KMS-11 (cell line): ENCODE measurements at regions not wholly inside any gene's neighbourhood (a gene's known extent, or its start where the extent isn't known, plus 50 kb on each side); places are given as distances from the start of the nearest gene placed in this dataset.

Experiments used
- H2AFZ ChIP-seq: fragments of 200-600 bp; sonication (generic); 2 replicates; pipeline ENCODE4 v1.6.1; 2016; ENCODE audit warnings: antibody characterized with exemption, mixed run types, low read depth
- H3K27ac ChIP-seq: fragments of 200-600 bp; sonication (generic); 2 replicates; pipeline ENCODE4 v1.6.1; 2016; ENCODE audit warnings: mild to moderate bottlenecking, mixed run types
- H3K27me3 ChIP-seq: fragments of 200-600 bp; sonication (generic); 2 replicates; pipeline ENCODE4 v1.6.1; 2017; ENCODE audit warnings: mild to moderate bottlenecking, low read depth, mixed run types, moderate library complexity; ENCODE audit not compliant: insufficient read depth
- H3K36me3 ChIP-seq: fragments of 200-600 bp; sonication (generic); 2 replicates; pipeline ENCODE4 v1.6.1; 2017; ENCODE audit warnings: mild to moderate bottlenecking, mixed run types; ENCODE audit not compliant: insufficient read depth
- H3K4me1 ChIP-seq: fragments of 200-600 bp; sonication (generic); 2 replicates; pipeline ENCODE4 v1.6.1; 2016; ENCODE audit warnings: mild to moderate bottlenecking, low read depth, mixed run types; ENCODE audit not compliant: poor library complexity, severe bottlenecking
- H3K4me2 ChIP-seq: fragments of 200-600 bp; sonication (generic); 2 replicates; pipeline ENCODE4 v1.7.0; 2016; ENCODE audit warnings: mild to moderate bottlenecking, mixed run types
- H3K4me3 ChIP-seq: fragments of 200-600 bp; sonication (generic); IDR thresholded peaks from 2 replicates; pipeline ENCODE4 v1.6.1; 2017; ENCODE audit warnings: low read depth, low read length, mixed read lengths; ENCODE audit not compliant: insufficient read depth
- H3K79me2 ChIP-seq: fragments of 200-600 bp; sonication (generic); 2 replicates; pipeline ENCODE4 v1.6.1; 2016; ENCODE audit warnings: low read depth, mixed run types; ENCODE audit not compliant: insufficient read depth
- H3K9ac ChIP-seq: fragments of 200-600 bp; sonication (generic); 2 replicates; pipeline ENCODE4 v1.6.1; 2016; ENCODE audit warnings: mild to moderate bottlenecking, mixed run types
- H4K20me1 ChIP-seq: fragments of 200-600 bp; sonication (generic); 2 replicates; pipeline ENCODE4 v1.6.1; 2016; ENCODE audit warnings: mild to moderate bottlenecking, mixed run types; ENCODE audit not compliant: insufficient read depth
- TF ChIP-seq, protein P1 (sequence below): fragments of 200-600 bp; sonication (generic); conservative IDR thresholded peaks from 2 replicates; pipeline ENCODE4 v1.6.1; 2017; ENCODE audit warnings: low read depth, mild to moderate bottlenecking, antibody characterized with exemption, low read length, moderate library complexity, mixed read lengths

DNA sequence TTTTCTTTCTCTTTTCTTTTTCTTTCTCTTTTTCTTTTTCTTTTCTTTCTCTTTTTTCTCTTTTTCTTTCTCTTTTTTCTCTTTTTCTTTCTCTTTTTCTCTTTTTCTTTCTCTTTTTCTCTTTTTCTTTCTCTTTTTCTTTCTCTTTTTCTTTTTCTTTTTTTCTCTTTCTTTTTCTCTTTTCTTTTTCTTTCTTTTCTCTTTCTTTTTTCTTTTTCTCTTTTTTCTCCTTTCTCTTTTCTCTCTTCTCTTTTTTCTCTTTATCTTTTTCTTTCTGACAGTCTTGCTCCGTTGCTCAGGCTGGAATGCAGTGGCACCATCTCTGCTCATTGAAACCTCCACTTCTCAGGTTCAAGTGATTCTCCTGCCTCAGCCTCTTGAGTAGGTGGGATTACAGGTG is 335.7 kb downstream of the SQOR start:
- Histone ChIP-seq H3K4me2 (no peak overlapping the region), H3K27ac (no peak overlapping the region), H4K20me1 (no peaks in the 10 kb centered on the region), H3K9ac (no peak overlapping the region), H3K36me3 (no peaks in the 10 kb centered on the region), H3K27me3 (no peaks in the 10 kb centered on the region), H3K4me1 (no peaks in the 10 kb centered on the region), H3K4me3 (no peak overlapping the region), H2AFZ (no peak overlapping the region), H3K79me2 (no peaks in the 10 kb centered on the region)
- TF ChIP-seq, protein P1, sequence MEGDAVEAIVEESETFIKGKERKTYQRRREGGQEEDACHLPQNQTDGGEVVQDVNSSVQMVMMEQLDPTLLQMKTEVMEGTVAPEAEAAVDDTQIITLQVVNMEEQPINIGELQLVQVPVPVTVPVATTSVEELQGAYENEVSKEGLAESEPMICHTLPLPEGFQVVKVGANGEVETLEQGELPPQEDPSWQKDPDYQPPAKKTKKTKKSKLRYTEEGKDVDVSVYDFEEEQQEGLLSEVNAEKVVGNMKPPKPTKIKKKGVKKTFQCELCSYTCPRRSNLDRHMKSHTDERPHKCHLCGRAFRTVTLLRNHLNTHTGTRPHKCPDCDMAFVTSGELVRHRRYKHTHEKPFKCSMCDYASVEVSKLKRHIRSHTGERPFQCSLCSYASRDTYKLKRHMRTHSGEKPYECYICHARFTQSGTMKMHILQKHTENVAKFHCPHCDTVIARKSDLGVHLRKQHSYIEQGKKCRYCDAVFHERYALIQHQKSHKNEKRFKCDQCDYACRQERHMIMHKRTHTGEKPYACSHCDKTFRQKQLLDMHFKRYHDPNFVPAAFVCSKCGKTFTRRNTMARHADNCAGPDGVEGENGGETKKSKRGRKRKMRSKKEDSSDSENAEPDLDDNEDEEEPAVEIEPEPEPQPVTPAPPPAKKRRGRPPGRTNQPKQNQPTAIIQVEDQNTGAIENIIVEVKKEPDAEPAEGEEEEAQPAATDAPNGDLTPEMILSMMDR = no peak

DNA sequence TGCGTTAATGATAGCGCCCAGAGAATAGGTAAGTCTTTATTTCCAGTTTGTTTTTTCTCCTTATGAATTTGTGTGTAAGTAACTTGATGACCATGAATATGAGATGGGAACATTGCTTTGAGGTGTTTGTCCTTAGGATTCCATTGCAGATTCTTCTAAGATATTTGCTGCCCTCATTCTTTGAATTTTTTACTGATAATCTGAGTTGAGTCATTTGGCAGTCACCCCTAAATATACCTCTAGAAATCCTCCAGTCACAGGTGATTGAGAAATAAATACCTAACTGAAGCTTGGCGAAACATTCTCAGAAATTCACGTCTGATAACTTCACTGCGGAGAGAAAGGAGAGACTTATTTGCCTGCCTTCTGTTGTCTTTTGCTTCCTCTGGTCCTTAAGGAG is 345.5 kb downstream of the SQOR start:
- Histone ChIP-seq H4K20me1 (no peaks in the 10 kb centered on the region), H3K4me1 (no peaks in the 10 kb centered on the region), H3K9ac (no peak overlapping the region), H3K4me3 (no peak overlapping the region), H3K27me3 (no peaks in the 10 kb centered on the region), H3K79me2 (no peaks in the 10 kb centered on the region), H3K36me3 (no peaks in the 10 kb centered on the region), H2AFZ (no peak overlapping the region), H3K4me2 (no peak overlapping the region), H3K27ac (no peak overlapping the region)
- TF ChIP-seq, protein P1 = no peak

DNA sequence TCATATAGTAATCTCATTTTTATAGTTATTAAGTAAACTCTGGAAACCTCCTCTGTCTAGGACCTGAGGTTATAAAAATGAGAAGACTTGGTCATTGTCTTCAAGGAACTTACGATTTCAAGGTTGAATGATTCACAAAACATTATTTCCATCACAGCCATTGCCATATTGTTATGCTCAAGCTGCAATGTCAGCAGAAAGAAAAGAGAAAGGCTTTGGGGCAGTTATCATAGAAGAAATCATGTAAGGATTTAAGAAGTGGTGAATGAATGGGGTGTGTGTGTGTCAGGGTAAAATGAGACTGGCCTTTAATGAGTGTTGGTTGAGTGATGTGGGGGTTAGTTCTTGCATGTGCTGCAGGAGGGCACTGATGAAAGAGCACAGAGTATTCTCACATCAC is 346.8 kb downstream of the SQOR start:
- no peak overlapping the region for H3K4me2 ChIP-seq
- H3K36me3 ChIP-seq = no peaks in the 10 kb centered on the region
- no peak overlapping the region for H3K4me3 ChIP-seq
- no peaks in the 10 kb centered on the region for H3K27me3 ChIP-seq
- no peaks in the 10 kb centered on the region for H4K20me1 ChIP-seq
- H3K27ac ChIP-seq = no peak overlapping the region
- H3K4me1 ChIP-seq = no peaks in the 10 kb centered on the region
- no peaks in the 10 kb centered on the region for H3K79me2 ChIP-seq
- TF ChIP-seq, protein P1 = no peak
- no peak overlapping the region for H2AFZ ChIP-seq
- no peak overlapping the region for H3K9ac ChIP-seq

DNA sequence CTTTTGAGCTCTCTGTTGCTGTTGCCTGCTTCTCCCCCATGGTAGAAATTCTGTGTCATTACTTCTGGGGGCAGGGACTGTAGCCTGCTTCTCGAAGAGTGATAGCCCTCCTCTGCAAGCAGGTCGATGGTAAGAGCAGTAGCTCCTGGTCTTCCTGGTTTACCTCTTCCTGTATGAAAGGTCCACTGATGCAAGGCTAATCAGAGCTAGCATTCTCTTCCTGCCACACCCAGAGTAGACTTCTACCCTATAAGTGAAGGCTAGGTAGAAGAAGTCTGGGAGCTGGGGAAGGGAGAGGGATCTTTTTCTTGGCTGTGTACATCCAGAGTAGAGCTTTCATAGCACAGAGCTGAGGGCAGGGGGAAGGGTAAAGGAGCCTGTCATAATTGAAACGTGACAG is 357.0 kb downstream of the SQOR start:
- no peaks in the 10 kb centered on the region for H4K20me1 ChIP-seq
- no peak overlapping the region for H3K27ac ChIP-seq

More for the DNA sequence above, 357.0 kb downstream of the SQOR start:
- Histone ChIP-seq H3K27me3 (no peaks in the 10 kb centered on the region), H3K36me3 (no peaks in the 10 kb centered on the region), H3K9ac (no peak overlapping the region), H3K4me1 (no peaks in the 10 kb centered on the region), H3K79me2 (no peaks in the 10 kb centered on the region), H3K4me2 (no peak overlapping the region), H2AFZ (no peak overlapping the region), H3K4me3 (no peak overlapping the region)
- TF ChIP-seq, protein P1 = no peak
